HG02763 (cell line): ENCODE measurements at regions not wholly inside any gene's neighbourhood (a gene's known extent, or its start where the extent isn't known, plus 50 kb on each side); places are given as distances from the start of the nearest gene placed in this dataset.

Experiments
- ATAC-seq: cut with Tn5 transposase; IDR thresholded peaks from one replicate; pipeline ENCODE4 v1.9.1; 2021; ENCODE audit warnings: mild to moderate bottlenecking, moderate library complexity; ENCODE audit not compliant: unreplicated experiment

DNA sequence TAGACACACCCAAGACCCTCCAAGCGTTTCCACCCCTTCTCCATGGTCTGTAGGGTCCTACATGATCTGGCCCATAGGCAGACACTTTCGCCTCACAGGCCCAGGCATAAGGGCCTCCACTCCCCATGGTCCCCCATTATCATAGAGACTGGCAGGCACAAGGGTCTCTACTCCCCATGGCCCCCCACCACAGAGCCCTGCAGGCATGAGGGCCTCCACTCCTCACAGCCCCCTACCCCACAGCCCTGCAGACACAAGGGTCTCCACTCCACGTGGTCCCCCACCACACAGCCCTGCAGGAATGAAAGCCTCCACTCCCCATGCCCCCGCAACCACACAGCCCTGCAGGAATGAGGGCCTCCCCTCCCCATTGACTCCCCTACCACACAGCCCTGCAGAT lies 159.7 kb upstream of the AGAP1 start:
- no peak for ATAC-seq

GRCh38 chr2:235343156-235343774 lies 150.6 kb upstream of the AGAP1 start:
- no peak for ATAC-seq

GRCh38 chr2:235343869-235344268 lies 150.0 kb upstream of the AGAP1 start:
- no peak for ATAC-seq

- ATAC-seq = no peak
Observed at GRCh38 chr2:235345745-235346144, 148.1 kb upstream of the AGAP1 start.

- no peak for ATAC-seq
Observed at GRCh38 chr2:235347691-235348090, 146.2 kb upstream of the AGAP1 start.

DNA sequence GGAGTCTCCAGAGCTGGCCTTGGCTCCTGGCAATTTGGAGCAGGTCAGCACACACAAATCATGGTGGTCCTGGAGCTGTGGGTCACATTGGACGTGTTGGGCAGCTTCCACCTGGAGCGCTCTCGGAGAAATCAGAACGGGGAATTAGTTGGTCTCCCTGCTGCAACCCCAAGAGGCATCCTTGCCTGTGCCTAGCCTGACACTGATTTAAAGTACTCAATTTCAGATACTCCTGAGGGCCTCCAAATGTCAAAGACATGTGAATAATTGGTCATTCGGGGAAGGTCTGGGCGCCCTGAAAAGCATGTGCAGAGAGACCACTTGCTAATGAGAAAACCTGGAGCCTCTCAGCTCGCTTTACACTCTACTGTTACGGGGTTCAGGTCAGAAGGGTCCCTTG lies 145.5 kb upstream of the AGAP1 start:
- no peak for ATAC-seq

- no peak for ATAC-seq
Observed at GRCh38 chr2:235350234-235350633, 143.6 kb upstream of the AGAP1 start.

- no peak for ATAC-seq
Observed at GRCh38 chr2:235352541-235352940, 141.3 kb upstream of the AGAP1 start.

DNA sequence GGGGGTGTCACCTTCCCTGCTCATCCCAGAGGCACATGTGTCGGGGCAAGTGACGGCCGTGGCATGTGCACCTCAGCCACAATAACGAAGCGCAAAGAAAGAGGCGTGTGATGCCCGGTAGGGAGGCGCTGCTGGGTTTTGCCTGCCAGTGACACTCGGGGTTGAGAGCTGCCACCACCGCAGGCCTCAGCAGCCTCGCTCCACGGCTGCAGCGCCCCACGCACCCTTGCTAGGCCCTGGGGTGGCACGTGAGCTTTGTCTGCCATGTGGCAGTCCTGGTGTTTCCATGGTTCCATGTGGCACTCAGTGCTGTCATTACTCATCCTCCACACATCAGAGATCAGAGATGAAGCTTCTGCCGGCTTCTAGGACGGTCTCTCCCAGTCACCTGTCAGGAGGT lies 136.0 kb upstream of the AGAP1 start:
- ATAC-seq = no peak

DNA sequence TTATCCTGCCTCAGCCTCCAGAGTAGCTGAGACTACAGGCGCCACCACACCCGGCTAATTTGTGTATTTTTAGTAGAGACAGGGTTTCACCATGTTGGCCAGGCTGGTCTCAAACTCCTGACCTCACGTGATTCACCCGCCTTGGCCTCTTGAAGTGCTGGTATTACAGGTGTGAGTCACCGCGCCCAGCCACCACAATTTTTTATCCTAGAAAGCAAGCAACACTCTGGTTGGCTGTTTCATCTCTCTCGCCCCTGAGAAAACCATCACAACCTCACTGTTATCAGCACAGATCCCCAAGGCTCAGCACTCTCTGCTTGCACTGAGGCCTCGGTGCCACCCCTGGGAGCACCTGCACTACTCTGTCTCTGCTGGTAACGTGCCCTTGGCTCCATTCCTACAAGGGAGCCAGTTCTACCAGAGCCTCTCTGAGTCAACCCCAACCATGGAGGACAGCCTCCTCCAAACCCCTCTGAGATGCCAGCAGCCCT lies 134.8 kb upstream of the AGAP1 start:
- ATAC-seq = no peak

DNA sequence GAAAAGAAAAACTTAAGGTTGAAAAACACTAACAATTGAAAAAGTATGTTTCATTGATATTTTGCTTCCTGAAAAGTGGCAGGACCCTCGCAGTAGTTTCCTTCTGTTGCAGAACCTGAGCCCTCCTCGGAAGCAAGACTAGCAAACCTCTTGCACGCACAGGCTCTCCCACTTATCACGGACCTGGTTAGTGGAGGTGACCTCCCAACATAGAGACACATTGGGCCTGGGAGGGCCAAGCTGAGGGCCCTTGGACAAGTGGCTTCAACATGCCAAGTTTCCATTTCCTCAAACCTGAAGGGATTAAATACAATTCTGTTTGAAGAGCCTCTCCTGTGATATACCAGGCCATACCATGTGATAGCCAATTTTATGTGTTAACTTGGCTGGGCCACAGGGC lies 133.4 kb upstream of the AGAP1 start:
- no peak for ATAC-seq

GRCh38 chr2:235365743-235366142 lies 128.1 kb upstream of the AGAP1 start:
- no peak for ATAC-seq

DNA sequence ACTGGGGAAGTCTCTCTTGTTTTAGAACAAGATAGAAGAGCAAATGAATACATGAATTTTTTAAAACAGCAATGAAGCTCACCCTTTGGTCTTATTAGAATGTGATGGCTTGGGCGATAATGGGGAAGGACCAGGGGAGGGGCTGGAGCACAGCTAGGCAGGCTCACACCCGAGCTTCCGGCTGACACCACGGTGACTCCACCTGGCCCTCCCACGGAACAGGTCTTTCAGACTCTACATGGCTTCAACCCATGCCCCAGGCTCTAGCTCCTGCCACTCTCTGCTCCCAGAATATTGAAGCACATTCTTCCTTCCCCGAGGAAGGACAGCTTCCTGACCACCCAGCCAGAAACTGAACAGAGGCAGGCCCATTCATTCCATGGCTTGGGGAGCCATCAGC lies 127.5 kb upstream of the AGAP1 start:
- no peak for ATAC-seq

DNA sequence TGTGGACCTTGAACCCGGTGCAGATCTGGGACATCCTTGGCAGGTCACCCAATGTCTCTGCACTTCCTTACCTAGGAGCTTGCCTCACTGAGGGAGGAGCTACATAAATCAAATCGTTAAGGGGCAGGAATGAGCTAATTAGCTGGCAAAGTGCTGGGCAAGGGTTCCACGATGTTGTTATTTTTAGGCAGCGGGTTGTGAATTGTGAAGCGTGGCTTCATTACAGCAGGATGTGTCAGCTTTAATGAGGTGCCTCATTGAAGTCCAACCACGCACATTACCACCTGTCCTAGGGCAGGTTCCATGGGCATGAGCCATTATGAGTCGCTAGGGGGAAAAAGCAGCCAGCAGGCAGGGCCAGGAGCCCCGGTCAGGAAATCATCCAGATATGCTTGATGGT lies 127.0 kb upstream of the AGAP1 start:
- no peak for ATAC-seq

GRCh38 chr2:235371018-235371417 lies 122.8 kb upstream of the AGAP1 start:
- no peak for ATAC-seq

DNA sequence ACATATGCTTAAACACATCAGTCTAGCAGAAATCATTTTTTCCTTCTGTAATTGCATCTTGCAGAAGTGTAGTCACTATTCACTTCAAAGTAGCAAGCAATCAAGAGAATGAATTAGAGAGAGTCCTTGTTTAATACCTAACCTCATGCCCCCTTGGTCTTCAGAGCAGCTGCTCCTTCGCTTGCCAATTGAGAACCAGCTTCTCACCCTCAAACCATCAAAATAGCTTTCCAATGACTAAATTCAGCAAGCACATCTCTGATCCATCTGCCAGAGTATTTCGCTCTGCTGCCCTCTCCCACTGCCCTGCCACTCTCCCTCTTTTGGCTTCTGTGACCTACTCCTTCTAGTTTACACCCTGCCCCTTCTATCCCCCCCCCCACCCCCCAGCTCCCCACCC lies 120.7 kb upstream of the AGAP1 start:
- ATAC-seq = no peak

- no peak for ATAC-seq
Observed at GRCh38 chr2:235377176-235377575, 116.7 kb upstream of the AGAP1 start.

DNA sequence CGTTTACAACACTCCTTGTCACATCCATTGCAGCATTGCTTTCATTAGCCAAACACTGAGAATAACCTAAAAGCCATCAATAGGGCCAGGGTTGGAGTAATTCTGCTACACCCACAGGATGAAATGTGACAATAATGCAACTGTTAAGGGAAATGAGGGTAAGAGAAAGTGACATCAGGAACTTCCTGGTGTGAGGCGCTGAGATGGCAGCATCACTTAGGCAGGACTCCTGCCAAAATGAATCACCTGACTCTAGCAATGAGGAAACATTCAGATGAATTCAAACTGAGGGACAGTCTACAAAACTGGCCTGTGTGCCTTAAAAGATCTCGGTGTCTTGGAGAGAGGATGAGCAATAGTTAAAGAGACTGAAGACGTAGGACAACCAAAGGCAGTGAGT lies 115.6 kb upstream of the AGAP1 start:
- no peak for ATAC-seq

DNA sequence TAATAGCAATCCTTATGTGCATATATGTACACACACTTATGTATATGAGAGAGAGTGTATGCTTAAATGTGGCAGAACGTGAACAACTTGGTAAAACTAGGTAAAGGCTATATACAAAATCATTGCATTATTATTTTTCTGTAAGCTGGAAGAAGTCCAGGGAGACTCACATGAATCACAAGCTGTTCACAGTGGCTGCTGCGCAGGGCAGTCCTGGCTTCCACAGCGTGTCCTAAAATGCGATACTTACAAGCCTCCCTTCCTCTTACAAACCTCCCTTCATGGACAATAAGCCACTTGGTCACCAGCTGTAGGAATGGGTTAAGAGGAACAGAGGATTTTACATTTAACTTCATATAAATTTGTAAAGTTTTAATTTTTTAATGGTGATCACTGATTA lies 114.9 kb upstream of the AGAP1 start:
- ATAC-seq = no peak

- ATAC-seq = no peak
Observed at GRCh38 chr2:235381261-235381912, 112.5 kb upstream of the AGAP1 start.

- no peak for ATAC-seq
Observed at GRCh38 chr2:235382179-235382578, 111.7 kb upstream of the AGAP1 start.

- no peak for ATAC-seq
Observed at GRCh38 chr2:235382601-235383000, 111.2 kb upstream of the AGAP1 start.
